Neural progenitor cell (in vitro differentiated cells): ENCODE measurements at regions not wholly inside any gene's neighbourhood (a gene's known extent, or its start where the extent isn't known, plus 50 kb on each side); places are given as distances from the start of the nearest gene placed in this dataset.

Experiments
- EZH2phosphoT487 ChIP-seq: fragments of 200-600 bp; sonication (generic); IDR thresholded peaks from 2 replicates; pipeline ENCODE4 v1.6.1; 2017; ENCODE audit warnings: antibody characterized with exemption
- TF ChIP-seq, protein P1 (sequence below): fragments of 200-600 bp; sonication (generic); IDR thresholded peaks from 2 replicates; pipeline ENCODE4 v1.5.1; 2017; ENCODE audit warnings: antibody characterized with exemption, mild to moderate bottlenecking

DNA sequence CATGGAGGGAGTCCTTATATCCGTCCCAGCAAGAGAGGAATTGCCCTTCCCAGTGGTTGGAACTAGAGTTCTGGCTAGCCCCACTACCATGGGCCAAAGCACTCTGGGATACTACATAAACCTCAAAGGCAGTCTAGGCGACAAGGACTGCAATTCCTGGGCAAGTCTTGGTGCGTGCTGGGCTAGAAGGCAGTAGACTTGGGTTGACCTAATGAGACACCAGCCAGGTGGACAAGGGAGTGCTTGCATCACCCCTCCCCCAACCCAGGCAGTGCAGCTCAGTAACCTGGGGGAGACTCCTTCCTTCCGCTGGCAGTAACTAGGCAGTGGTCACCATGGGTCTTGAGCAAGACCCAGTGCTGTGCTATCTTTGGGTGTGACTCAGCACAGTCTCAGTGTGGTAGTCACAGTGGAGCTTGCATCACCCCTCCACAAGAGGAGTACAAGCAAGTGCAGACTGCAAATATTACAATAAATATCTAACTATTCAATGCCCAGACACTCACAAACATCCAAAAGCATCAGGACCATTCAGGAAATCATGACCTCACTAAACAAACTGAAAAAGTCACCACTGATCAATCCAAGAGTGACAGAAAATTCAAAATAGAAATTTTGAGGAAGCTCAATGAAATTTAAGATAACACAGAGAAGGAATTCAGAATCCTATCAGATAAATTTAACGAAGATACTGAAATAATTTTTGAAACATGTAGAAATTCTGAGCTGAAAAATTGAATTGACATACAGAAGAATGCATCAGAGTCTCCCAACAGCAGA is 84.7 kb upstream of the LYPLAL1 start:
- TF ChIP-seq, protein P1, sequence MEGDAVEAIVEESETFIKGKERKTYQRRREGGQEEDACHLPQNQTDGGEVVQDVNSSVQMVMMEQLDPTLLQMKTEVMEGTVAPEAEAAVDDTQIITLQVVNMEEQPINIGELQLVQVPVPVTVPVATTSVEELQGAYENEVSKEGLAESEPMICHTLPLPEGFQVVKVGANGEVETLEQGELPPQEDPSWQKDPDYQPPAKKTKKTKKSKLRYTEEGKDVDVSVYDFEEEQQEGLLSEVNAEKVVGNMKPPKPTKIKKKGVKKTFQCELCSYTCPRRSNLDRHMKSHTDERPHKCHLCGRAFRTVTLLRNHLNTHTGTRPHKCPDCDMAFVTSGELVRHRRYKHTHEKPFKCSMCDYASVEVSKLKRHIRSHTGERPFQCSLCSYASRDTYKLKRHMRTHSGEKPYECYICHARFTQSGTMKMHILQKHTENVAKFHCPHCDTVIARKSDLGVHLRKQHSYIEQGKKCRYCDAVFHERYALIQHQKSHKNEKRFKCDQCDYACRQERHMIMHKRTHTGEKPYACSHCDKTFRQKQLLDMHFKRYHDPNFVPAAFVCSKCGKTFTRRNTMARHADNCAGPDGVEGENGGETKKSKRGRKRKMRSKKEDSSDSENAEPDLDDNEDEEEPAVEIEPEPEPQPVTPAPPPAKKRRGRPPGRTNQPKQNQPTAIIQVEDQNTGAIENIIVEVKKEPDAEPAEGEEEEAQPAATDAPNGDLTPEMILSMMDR: no peak
- no peak for TF ChIP-seq EZH2phosphoT487
